ENCODE measurements at regions not wholly inside any gene's neighbourhood (a gene's known extent, or its start where the extent isn't known, plus 50 kb on each side); places are given as distances from the start of the nearest gene placed in this dataset.
"Not testable (repeated sequence)": the region's sequence is repeated elsewhere in the genome, so short reads cannot be mapped to it uniquely, and the experiment has no call there.

DNA sequence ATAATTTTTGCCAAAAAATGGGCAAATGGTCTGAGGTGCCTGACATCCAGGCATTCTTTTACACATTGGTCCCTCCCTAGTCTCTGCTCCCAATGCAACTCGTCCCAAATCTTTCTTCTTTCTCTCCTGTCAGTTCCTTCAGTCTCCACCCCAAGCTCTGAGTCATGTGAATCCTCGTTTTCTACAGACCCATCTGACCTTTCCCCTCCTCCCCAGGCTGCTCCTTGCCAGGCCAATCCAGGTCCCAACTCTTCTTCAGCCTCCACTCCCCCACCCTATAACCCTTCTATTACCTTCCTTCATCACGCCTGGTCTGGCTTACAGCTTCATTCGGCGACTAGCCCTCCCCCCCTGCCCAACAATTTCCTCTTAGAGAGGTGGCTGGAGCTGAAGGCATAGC, 55.3 kb downstream of the BBS10 start:
- DNase-seq (ENCODE audit: low read depth in 4 of 4, low spot score in 3 of 4), result not testable (repeated sequence)

DNA sequence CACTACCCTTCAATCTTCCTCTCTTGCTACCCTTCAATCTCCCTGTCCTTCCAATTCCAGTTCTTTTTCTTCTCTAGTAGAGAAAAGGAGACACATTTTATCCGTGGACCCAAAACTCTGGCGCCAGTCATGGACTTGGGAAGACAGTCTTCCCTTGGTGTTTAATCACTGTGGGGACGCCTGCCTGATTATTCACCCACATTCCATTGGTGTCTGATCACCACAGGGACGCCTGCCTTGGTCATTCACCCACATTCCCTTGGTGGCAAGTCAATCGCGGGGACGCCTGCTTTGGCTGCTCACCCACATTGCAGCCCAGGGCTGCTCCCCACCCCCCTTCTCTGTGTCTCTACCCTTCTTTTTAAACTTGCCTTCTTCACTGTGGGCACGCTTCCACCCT, 55.9 kb downstream of the BBS10 start:
- DNase-seq (ENCODE audit: low read depth in 4 of 4, low spot score in 3 of 4), result not testable (repeated sequence)

DNA sequence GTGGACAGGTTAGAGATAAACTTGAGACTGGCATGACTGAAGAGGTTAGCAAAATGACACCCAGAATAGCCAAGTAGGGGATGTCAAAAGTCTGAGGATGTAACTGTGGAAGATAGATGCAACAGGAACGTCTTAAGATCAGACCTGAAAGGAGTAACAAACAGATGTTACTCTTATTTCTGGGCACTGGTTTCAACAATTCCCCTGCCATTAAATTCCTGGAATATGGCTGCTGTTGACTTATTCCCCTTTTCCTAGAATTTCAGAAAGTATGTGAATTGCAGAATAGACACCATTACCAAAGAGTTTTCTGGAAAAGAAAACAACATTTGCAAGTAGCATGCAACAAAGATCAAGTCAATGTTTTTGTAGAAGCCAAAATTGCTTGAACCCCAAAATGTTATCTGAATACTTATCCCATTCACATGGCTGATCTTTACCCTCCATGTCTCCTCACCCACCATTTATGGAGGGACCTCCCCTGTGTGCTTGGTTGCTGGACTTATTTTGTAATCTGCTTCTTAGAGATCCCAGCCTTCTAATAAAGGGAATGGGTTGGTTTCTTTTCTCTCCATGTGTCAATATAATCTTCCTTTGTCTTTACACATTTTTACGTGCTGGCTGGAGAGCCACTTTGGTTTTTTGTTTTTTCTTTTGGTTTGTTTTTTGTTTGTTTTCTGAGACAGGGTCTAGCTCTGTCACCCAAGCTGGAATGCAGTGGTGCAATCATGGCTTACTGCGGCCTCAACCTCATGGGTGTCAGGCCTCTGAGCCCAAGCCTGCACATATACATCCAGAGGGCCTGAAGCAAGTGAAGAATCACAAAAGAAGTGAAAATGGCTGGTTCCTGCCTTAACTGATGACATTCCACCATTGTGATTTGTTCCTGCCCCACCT, 57.0 kb downstream of the BBS10 start:
- DNase-seq (ENCODE audit: low read depth in 4 of 4, low spot score in 3 of 4), result no peak

DNA sequence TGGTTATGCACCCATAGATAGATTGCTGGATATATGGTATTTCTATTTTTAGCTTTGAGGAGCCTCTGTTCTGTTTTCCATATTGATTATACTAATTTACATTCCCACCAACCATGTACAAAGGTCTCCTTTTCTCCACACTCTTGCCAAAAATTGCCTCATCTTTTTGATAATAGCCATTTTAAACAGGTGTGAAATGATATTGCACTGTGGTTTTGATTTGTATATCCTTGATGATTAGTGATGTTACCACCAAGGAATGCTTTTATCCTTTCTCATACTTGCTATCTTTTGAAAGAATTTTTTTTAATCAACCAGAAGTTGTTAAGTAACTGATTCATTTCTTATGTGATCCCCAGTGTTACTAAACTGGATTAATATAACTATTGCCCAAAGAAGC, 60.0 kb downstream of the BBS10 start:
- DNase-seq (ENCODE audit: low read depth in 4 of 4, low spot score in 3 of 4), result no peak

DNA sequence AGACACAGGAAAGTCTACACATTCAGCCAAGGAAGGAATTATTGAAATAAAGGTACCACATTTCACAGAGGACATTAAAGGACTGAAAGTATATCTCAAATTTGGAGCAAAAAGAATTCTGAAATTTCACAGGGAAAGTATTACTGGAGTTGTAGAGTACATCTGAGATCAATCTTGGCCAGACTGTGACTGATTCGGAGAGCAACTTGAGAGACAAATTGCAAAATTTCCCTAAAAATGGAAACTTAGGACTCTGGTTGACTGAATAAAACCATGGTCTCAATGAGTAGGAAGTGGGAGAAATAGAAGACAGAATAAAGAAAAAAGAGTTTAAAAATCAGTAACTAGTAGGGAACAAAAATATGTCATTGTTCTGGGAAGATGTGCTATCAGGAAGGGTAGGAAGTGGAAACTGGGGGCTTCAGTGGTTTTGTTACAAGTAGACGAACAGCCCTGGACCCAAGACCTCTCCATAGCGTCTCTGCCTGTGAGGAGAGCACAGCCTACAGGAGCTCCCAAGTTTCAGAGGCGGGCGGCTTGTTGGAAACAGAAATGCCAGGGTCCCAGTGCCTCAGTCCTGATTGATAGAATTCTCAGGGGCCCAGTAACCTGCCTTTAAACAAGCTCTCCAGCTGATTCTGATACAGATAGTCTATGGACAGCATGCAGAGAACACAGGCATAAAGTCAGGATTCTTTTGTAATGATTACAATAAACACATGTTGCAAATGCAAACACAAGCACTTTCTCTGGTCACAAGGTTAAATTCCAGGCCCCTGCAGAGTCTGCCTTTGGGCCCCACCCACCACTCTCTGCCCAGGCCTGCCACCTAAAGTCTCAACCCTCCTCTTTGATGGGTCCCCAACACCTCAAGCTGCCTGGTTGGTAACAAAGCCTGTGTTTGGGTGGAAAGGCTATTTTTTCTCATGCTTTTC, 63.1 kb downstream of the BBS10 start:
- DNase-seq (ENCODE audit: low read depth in 4 of 4, low spot score in 3 of 4), result no peak

DNA sequence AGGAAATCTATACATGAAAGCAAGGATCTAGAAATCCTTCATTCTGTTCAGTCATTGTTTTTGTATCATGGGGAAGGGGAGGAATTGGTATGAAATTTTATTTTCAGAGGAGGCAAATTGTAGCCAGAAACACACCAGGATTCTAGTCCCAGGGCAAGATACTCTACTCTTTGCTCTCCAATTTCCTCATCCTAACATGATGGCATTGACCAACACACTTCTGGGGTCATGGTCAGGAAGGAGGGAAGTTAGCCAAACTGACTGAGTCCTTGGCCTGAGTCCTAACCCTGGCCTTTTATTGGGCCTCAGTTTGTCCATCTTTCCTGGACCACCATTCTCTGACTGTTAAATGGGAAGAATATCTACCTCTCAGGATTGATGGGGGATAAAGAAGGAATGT, 65.5 kb downstream of the BBS10 start:
- DNase-seq (ENCODE audit: low read depth in 4 of 4, low spot score in 3 of 4), result no peak

DNA sequence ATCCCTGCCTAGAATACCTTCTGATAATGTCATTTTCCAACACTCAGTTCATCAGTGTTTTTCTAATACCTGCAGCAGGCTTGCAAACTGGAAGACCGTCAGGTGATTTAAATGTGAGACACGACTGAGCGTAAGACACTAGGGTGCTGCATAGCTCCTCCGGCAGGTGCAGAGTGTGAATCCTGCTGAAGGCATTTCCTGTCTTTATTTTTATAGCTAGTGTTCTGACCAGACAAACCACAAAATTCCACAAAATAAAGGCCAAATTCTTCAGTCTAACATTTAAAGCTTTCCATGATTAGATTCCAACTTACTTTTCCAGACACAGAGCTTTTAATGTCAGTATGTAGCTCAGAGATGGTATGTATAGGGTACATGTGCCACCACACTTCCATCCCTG, 70.7 kb downstream of the BBS10 start:
- DNase-seq (ENCODE audit: low read depth in 4 of 4, low spot score in 3 of 4), result no peak

DNA sequence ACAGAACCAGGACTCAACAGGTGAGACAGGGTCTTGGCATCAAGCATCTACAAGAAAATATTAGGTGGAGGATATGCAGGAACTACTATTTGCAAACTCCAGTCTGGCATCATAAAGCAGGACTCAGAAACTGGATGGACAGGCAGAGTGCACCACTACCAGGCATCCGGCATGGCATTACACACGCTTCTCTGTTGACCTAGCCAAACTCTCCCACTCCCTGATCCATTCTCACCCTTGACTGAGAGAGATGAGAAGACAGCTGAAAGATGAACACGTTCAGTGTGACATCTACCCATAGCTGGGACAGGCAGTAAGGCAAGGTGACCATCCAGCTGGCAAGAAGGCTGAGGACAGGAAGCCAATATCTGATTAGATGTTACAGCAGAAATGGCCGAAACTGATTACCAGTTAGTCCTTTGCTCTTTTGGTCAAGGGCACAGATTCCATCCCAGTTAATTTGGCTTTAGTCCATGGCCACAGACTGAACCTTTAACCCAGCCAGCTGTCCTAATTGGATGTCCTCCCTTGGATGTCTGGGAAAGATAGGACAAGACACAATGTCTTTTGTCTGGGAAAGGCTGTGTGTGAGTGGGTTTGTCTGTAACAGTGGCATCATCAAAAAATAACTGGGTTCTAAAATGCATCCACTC, 71.6 kb downstream of the BBS10 start:
- DNase-seq (ENCODE audit: low read depth in 4 of 4, low spot score in 3 of 4), result no peak

DNA sequence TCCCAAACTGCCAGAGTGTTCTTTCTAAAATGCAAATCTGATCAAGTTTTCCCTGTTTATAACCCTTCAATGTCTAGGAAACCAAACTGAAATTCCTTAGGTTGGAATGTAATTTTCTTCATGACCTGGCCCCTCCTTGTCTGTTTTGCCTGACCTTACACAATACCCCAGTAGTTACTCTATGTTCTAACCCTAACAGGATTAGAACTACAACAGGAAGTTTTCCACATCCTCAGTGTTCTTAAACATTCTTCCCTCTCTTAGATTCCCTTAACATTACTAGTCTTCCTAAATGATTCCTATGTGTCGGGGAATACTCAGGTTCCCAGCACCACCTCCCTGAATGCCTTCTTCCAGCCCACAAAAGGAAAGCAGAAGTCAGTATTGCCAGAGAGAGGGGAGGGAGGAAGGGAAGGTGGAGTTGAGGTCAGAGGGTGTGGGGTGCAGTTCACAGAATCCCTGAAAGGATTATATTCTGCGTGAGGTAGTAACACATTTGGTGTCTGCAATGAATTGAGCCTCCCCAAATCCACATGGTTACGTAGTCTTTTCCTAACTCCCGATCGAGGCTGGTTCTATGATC, 72.6 kb downstream of the BBS10 start:
- no peak for DNase-seq (ENCODE audit: low read depth in 4 of 4, low spot score in 3 of 4)

DNA sequence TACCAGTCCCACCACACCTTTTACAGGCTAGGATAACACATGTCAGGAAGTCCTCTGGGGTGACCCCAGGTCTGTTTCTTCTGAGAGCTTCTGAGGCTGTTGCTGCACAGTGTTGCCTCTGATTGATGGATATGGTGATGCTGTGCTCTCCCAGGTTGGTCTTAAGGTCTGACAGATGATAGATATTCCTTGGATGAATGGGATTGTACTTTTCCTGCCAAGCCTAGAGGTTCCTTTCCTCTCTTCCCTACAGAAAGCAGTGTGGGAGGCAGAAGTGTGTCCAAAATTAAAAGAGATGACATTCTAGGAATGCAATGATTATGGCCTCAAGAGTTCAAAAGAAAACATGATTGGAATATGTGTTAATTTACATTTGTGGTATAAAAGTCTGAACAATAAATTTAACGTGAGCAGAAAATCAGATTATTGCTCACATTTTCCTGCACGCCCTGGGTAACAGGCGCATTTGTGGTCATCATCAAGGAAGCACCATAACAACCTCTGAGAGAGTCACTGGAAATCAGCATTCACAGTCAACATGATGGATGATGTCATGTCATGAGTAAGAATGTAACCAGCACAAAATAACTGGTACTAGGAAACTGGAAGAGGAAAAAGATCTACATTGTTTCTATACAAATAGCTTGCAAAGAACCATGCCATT, 73.7 kb downstream of the BBS10 start:
- DNase-seq (ENCODE audit: low read depth in 4 of 4, low spot score in 3 of 4), result no peak

DNA sequence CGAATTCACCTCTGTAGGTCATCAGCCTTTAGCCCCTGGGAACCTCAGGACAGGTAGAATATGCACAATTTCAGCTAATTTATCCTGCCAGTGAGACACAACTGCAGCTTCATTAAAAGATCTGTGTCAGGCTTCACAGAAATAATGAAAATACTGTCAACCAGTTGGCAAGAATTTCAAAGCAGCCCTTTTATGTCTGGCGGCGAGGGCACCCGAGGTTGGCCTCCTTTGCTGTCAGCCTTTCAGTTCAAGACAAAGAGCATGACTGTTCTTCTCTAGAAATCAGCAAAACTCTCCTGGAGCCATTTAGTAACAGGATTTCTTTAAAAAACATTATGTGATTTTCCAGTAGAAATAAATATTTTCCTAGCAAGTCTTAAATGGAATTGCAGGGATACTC, 75.9 kb downstream of the BBS10 start:
- DNase-seq (ENCODE audit: low read depth in 4 of 4, low spot score in 3 of 4), result no peak

DNA sequence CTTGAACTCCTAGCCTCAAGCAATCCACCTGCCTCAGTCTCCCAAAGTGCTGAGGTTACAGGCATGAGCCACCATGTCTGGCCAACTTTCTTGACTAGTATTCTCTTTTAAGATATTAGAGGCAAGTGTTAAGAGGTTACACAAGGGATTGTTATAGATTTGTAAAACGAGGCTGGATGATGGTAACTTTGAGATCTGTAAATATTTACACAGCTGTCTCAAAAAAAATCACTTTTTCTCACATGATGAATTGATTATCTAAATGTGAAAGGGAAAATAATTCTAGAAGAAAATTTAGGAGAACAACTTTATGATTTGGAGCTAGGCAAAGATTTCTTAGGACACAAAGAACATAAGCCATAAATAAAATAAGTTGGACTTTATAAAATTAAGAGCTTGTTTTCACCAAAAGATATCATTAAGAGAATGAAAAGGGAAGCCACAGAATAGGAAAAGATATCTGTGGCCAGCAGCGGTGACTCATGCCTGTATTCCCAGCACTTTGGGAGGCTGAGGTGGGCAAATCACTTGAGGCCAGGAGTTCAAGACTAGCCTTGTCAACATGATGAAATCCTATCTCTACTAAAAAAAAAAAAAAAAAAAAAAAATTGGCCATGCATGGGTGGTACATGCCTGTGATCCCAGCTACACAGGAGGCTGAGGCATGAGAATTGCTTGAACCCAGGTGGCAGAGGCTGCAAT, 77.4 kb downstream of the BBS10 start:
- DNase-seq (ENCODE audit: low read depth in 4 of 4, low spot score in 3 of 4), result no peak

DNA sequence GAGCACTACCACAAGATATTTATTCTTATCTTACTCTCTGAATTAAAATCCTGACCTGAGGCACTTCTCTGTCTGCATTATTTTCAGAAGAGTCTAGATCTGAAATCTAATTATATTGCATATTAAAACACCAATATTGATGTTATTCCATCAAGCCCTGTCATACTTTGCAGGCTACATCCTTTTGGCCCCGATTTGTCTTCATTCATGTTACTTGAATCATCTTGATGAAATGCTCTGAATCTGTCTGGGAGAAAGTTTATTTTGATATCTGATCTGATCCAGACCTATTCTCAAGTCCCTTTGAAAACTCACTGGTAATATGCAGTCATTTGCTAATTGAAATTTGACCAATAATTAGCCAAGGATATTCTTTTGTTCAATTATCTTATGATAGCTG, 79.9 kb downstream of the BBS10 start:
- no peak for DNase-seq (ENCODE audit: low read depth in 4 of 4, low spot score in 3 of 4)

DNA sequence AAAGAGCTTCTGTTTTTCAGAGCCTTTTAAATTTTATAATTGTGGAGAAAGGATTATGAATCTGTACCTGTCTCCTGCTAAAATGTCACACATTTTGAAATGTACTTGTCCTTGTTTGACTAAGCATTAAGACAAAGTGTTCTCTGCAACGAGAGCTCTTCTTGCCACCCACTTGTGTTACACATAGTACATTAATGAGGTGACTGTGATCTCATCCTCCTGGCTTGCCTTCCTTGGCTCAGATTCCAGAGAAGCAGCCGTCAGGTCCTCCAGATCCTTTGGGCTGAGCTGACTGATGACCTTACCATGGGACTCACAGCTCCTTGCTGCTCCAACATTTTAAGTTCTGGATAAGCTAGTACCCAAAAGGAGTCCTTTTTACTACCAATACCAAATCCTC, 81.4 kb downstream of the BBS10 start:
- no peak for DNase-seq (ENCODE audit: low read depth in 4 of 4, low spot score in 3 of 4)

DNA sequence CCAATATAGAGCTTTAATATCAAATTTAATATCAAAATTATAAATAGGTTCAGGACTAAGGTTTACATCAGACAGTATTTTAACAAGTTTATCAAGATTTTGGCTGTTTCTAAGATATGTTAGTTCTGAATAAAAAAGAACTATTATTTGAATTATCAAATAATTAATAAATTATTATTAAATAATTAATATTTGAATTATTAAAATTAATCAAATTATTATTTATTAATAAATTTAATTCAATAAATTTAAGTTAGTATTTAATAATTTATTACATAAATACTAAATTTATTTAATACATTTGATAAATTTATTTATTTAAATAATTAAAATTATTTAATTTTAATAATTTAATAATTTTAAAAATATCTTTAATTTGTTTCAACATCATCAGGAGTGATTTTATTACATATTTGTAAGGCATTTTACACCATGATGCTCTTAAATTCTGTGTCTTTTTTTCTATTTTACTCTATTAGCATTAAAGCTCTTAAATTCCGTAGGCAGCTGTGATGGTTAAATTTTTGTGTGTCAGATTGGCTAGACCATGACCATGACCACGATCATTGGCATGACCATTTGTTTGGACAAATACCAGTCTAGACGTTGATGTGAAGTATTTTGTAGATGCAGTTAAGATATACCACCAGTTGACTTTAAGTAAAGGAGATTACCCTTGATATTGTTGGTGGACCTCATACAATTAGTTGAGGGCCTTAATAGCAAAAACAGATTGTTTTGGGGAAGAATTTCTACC, 82.6 kb downstream of the BBS10 start:
- no peak for DNase-seq (ENCODE audit: low read depth in 4 of 4, low spot score in 3 of 4)

DNA sequence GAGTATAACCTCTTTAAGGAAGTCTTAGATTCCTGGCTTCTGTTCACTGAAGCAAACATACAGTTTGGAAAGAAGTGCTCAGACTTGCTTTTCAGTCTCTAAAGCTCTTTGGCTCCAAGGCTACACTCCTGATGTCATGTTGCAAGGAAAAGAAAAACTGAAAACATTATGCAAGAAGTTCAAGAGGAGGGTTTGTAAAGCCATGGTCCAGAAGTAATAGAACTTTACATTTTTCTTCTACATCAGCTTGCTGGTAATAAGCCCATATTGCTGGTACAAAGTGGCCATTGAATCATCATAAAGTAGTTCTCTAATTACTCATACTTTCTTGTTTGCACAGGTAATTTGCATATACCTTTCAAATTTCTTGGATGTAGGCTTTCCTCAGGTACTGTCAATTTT, 83.6 kb downstream of the BBS10 start:
- DNase-seq (ENCODE audit: low read depth in 4 of 4, low spot score in 3 of 4), result no peak

DNA sequence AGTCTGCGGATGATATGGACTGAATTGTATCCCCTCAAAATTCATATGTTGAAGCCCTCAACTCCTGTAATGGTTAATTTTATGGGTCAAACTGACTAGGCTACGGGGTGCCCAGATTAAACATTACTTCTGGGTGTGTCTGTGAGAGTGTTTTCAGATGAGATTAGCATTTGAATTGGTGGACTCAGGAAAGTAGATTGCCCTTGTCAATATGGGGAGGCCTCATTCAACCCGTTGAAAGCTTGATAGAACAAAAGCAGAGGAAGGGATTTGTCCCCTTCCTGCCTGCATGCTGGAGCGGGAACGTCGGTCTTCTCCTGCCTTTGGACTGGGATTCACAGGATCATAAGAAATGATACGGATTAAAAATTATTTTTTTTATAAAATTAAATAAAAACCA, 84.5 kb downstream of the BBS10 start:
- no peak for DNase-seq (ENCODE audit: low read depth in 4 of 4, low spot score in 3 of 4)

DNA sequence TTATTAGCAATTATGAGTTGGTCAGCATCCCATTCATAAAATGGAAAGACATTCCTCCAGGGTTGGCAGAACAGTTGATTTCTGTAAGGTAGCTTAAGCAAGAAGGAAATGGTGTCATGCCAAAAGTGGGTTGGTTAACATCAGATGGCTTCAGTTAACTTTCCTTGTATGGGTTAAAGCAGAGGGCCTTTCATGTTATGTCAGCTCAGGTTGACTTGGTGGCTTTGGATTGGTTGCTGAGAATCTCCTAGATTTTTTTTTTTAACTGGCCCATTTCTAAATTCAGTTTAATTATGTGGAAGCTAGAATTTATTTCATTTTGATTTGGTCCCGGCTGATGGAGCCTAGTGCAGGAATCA, 87.8 kb downstream of the BBS10 start:
- DNase-seq (ENCODE audit: low read depth in 4 of 4, low spot score in 3 of 4), result no peak
